H1 (cell line): ENCODE measurements at regions not wholly inside any gene's neighbourhood (a gene's known extent, or its start where the extent isn't known, plus 50 kb on each side); places are given as distances from the start of the nearest gene placed in this dataset.

ENCODE experiments used
- CTCF ChIA-PET: fragments of 300-600 bp; sonication (Branson Sonifier 250); formaldehyde crosslinking; loops from one replicate; lab custom pipeline; 2021; ENCODE audit not compliant: partially characterized antibody; lab: Charles Lee
- POLR2A ChIA-PET: fragments of 300-600 bp; sonication (Branson Sonifier 250); formaldehyde crosslinking; loops from one replicate; lab custom pipeline; 2021; ENCODE audit warnings: inconsistent platforms; ENCODE audit not compliant: partially characterized antibody; lab: Charles Lee
- DNase-seq, 2 experiments: peaks; one replicate each; pipeline versions ENCODE4 v3.0.0 to v3.0.0-alpha.2; 2010 to 2022; ENCODE audit warnings: low spot score in 2 of 2, low read depth in 1 of 2, mixed read lengths in 1 of 2
- FAIRE-seq: peaks from 2 replicates; lab custom pipeline; 2011; peaks lifted over from hg19 to GRCh38; lab: Jason Lieb, UNC
- H2AFZ ChIP-seq: 2 replicates; pipeline ENCODE4 v1.8.1; 2012; ENCODE audit warnings: low read length, inconsistent platforms
- H2AK5ac ChIP-seq: 2 replicates; pipeline ENCODE4 v1.6.1; 2013; ENCODE audit warnings: low read depth, low read length
- H2BK120ac ChIP-seq: replicated peaks from 2 replicates; pipeline ENCODE3; 2013; ENCODE audit warnings: low read depth, low read length, inconsistent platforms
- H2BK12ac ChIP-seq: 2 replicates; pipeline ENCODE4 v1.6.1; 2013; ENCODE audit warnings: low read depth, low read length
- H2BK15ac ChIP-seq: 2 replicates; pipeline ENCODE4 v1.6.1; 2013; ENCODE audit warnings: low read length
- H2BK20ac ChIP-seq: 2 replicates; pipeline ENCODE4 v1.6.1; 2013; ENCODE audit warnings: low read length
- H2BK5ac ChIP-seq: 2 replicates; pipeline ENCODE4 v1.6.1; 2013; ENCODE audit warnings: low read depth, low read length
- H3K14ac ChIP-seq: 2 replicates; pipeline ENCODE4 v1.6.1; 2013; ENCODE audit warnings: inconsistent platforms; ENCODE audit not compliant: insufficient read length
- H3K18ac ChIP-seq: 2 replicates; pipeline ENCODE4 v1.6.1; 2013; ENCODE audit warnings: low read length; ENCODE audit errors: extremely low read depth
- H3K23ac ChIP-seq: 2 replicates; pipeline ENCODE4 v1.6.1; 2013; ENCODE audit warnings: inconsistent platforms; ENCODE audit not compliant: insufficient read length
- H3K23me2 ChIP-seq: 2 replicates; pipeline ENCODE4 v1.6.1; 2013; ENCODE audit warnings: low read depth, low read length
- H3K27ac ChIP-seq: 2 replicates; pipeline ENCODE4 v1.6.1; 2011; ENCODE audit warnings: low read depth, low read length, inconsistent platforms
- H3K27me3 ChIP-seq, 4 experiments: replicated peaks in 1 of 4; 1 replicate in 1 of 4; 2 replicates in 3 of 4; pipeline versions ENCODE4 v1.6.1 to v1.8.1; 2011 to 2013; ENCODE audit warnings: low read length in 3 of 4, mild to moderate bottlenecking in 3 of 4, inconsistent platforms in 2 of 4, mixed read lengths in 2 of 4, moderate library complexity in 1 of 4; ENCODE audit not compliant: control insufficient read depth in 3 of 4, insufficient read depth in 3 of 4; ENCODE audit errors: extremely low read depth in 1 of 4
- H3K36me3 ChIP-seq, 4 experiments: 2 replicates each; pipeline versions ENCODE4 v1.6.1 to v1.8.1; 2011 to 2013; ENCODE audit warnings: mild to moderate bottlenecking in 4 of 4, low read length in 3 of 4, moderate library complexity in 2 of 4, control low read depth in 1 of 4, inconsistent platforms in 1 of 4; ENCODE audit not compliant: insufficient read depth in 4 of 4, control insufficient read depth in 2 of 4
- H3K4ac ChIP-seq: replicated peaks from 2 replicates; pipeline ENCODE3; 2013; ENCODE audit warnings: low read length, low read depth, mixed read lengths, inconsistent platforms; ENCODE audit not compliant: insufficient read length
- H3K4me1 ChIP-seq, 4 experiments: replicated peaks in 1 of 4; 1 replicate in 1 of 4; 2 replicates in 3 of 4; pipeline versions ENCODE4 v1.6.1 to v1.8.1; 2011 to 2013; ENCODE audit warnings: low read length in 3 of 4, inconsistent platforms in 2 of 4, mixed read lengths in 1 of 4; ENCODE audit not compliant: insufficient read depth in 4 of 4, control insufficient read depth in 3 of 4
- H3K4me2 ChIP-seq, 2 experiments: 2 replicates each; pipeline versions ENCODE4 v1.6.1 to v1.8.1; 2011 to 2013; ENCODE audit warnings: low read depth in 2 of 2, low read length in 2 of 2, control low read depth in 1 of 2, inconsistent platforms in 1 of 2, mild to moderate bottlenecking in 1 of 2; ENCODE audit not compliant: insufficient read depth in 1 of 2
- H3K4me3 ChIP-seq, 4 experiments: fragments of 200-600, 300-600 bp in 1 of 4; sonication (generic), shearing (Covaris generic), sonication (Bioruptor Twin) in 1 of 4; 2 replicates each; pipeline versions ENCODE4 v1.5.1 to v1.8.1; 2011 to 2016; ENCODE audit warnings: low read length in 4 of 4, low read depth in 3 of 4, control low read depth in 2 of 4, inconsistent platforms in 2 of 4, mild to moderate bottlenecking in 2 of 4, mixed read lengths in 1 of 4, moderate library complexity in 1 of 4; ENCODE audit not compliant: insufficient read depth in 2 of 4; ENCODE audit errors: extremely low read depth in 1 of 4
- H3K56ac ChIP-seq: replicated peaks from 2 replicates; pipeline ENCODE3; 2013; ENCODE audit warnings: low read depth, mild to moderate bottlenecking, mixed read lengths, low read length, inconsistent platforms; ENCODE audit not compliant: insufficient read length
- H3K79me1 ChIP-seq: 2 replicates; pipeline ENCODE4 v1.6.1; 2013; ENCODE audit warnings: low read depth, low read length, control low read depth
- H3K79me2 ChIP-seq, 2 experiments: 2 replicates each; pipeline versions ENCODE4 v1.6.1 to v1.8.1; 2012 to 2013; ENCODE audit warnings: low read length in 2 of 2, mild to moderate bottlenecking in 2 of 2, inconsistent platforms in 1 of 2; ENCODE audit not compliant: insufficient read depth in 2 of 2, control insufficient read depth in 1 of 2
- H3K9ac ChIP-seq, 4 experiments: replicated peaks in 1 of 4; 1 replicate in 1 of 4; 2 replicates in 3 of 4; pipeline versions ENCODE4 v1.6.1 to v1.8.1; 2011 to 2013; ENCODE audit warnings: low read depth in 3 of 4, low read length in 3 of 4, control low read depth in 2 of 4, mild to moderate bottlenecking in 2 of 4, moderate library complexity in 2 of 4, inconsistent platforms in 1 of 4; ENCODE audit errors: extremely low read depth in 1 of 4
- H3K9me3 ChIP-seq, 2 experiments: 2 replicates each; pipeline versions ENCODE4 v1.6.1 to v1.8.1; 2012 to 2013; ENCODE audit warnings: mild to moderate bottlenecking in 2 of 2, moderate library complexity in 2 of 2, control low read depth in 1 of 2, inconsistent platforms in 1 of 2, low read depth in 1 of 2, low read length in 1 of 2, mixed read lengths in 1 of 2; ENCODE audit not compliant: insufficient read depth in 2 of 2
- H4K20me1 ChIP-seq, 2 experiments: replicated peaks in 1 of 2; 2 replicates each; pipeline versions ENCODE3 to v1.8.1; 2011 to 2013; ENCODE audit warnings: inconsistent platforms in 2 of 2, low read length in 2 of 2, mild to moderate bottlenecking in 1 of 2; ENCODE audit not compliant: insufficient read depth in 2 of 2, control insufficient read depth in 1 of 2
- H4K5ac ChIP-seq: 2 replicates; pipeline ENCODE4 v1.6.1; 2013; ENCODE audit warnings: low read length, low read depth, mixed read lengths, inconsistent platforms; ENCODE audit not compliant: insufficient read length
- H4K8ac ChIP-seq: 2 replicates; pipeline ENCODE4 v1.8.0; 2013; ENCODE audit warnings: mild to moderate bottlenecking, moderate library complexity, low read length, inconsistent platforms; ENCODE audit not compliant: insufficient read depth; ENCODE audit errors: extremely low read depth
- H4K91ac ChIP-seq: replicated peaks from 2 replicates; pipeline ENCODE3; 2013; ENCODE audit warnings: low read length, mixed read lengths, inconsistent platforms; ENCODE audit not compliant: insufficient read length
- BRCA1 ChIP-seq: IDR thresholded peaks from 2 replicates; pipeline ENCODE4 v1.6.1; 2012; ENCODE audit warnings: low read depth, low read length, improper control_type of control experiment
- CBX5 ChIP-seq: fragments of 300-800, 300-1000 bp; sonication (generic); IDR thresholded peaks from 2 replicates; pipeline ENCODE4 v1.7.1; 2016; ENCODE audit warnings: antibody characterized with exemption, low read length, low read depth
- CTBP2 ChIP-seq: IDR thresholded peaks from 2 replicates; pipeline ENCODE4 v1.7.0; 2011; ENCODE audit warnings: borderline replicate concordance, mild to moderate bottlenecking, moderate library complexity, mixed read lengths, low read length; ENCODE audit not compliant: insufficient read depth, insufficient read length
- GABPA ChIP-seq: IDR thresholded peaks from 2 replicates; pipeline ENCODE4 v1.6.1; 2011; ENCODE audit warnings: mild to moderate bottlenecking, low read length, moderate library complexity, borderline replicate concordance; ENCODE audit not compliant: insufficient read depth
- MAFK ChIP-seq: IDR thresholded peaks from 2 replicates; pipeline ENCODE4 v1.6.1; 2012; ENCODE audit warnings: low read depth, mild to moderate bottlenecking, improper control_type of control experiment, low read length
- RNF2 ChIP-seq: fragments of 200-900, 300-1000 bp; sonication (generic); IDR thresholded peaks from 2 replicates; pipeline ENCODE4 v1.7.1; 2016; ENCODE audit warnings: borderline replicate concordance, low read depth, mild to moderate bottlenecking, antibody characterized with exemption, low read length; ENCODE audit not compliant: poor library complexity, severe bottlenecking; ENCODE audit errors: missing control alignments
- SIRT6 ChIP-seq: IDR thresholded peaks from one replicate; pipeline ENCODE4 v1.7.1; 2012; ENCODE audit warnings: low read length, inconsistent platforms
- TEAD4 ChIP-seq: IDR thresholded peaks from 2 replicates; pipeline ENCODE4 v1.6.1; 2012; ENCODE audit warnings: low read depth, low read length, inconsistent platforms, mixed read lengths
- WGBS, 2 experiments: shearing (Covaris generic) in 1 of 2; methylation state at CpG; one replicate each; pipeline versions ENCODE4 v1.1.6 to v1.1.7; 2013 to 2015; ENCODE audit warnings: low lambda C conversion rate in 2 of 2, mixed read lengths in 2 of 2, inconsistent platforms in 1 of 2, low coverage in 1 of 2, missing lambda C conversion rate in 1 of 2; ENCODE audit not compliant: insufficient replicate concordance in 2 of 2, insufficient coverage in 1 of 2, insufficient read length in 1 of 2; ENCODE audit errors: extremely low coverage in 1 of 2, missing lambda C conversion rate in 1 of 2; 5-methylcytosine and 5-hydroxymethylcytosine counted together

- no peak overlapping the region for H2BK12ac ChIP-seq
- H2BK5ac ChIP-seq, result no peak overlapping the region
- H3K23ac ChIP-seq, result no peak overlapping the region
- H3K4me1 ChIP-seq, result no peaks in the 10 kb centered on the region
- no peaks in the 10 kb centered on the region for H3K79me1 ChIP-seq
- H3K56ac ChIP-seq, result no peak overlapping the region
- no peak overlapping the region for H2AK5ac ChIP-seq
- no peak overlapping the region for H4K8ac ChIP-seq
- no peak for FAIRE-seq
- no peak overlapping the region for H3K4ac ChIP-seq
- no peak for TF ChIP-seq BRCA1
- no peak for TF ChIP-seq TEAD4
- no peak for TF ChIP-seq MAFK
- TF ChIP-seq GABPA, result no peak
- TF ChIP-seq CTBP2, result no peak
- TF ChIP-seq CBX5, result no peak
- TF ChIP-seq RNF2, result no peak
- no peak for TF ChIP-seq SIRT6
- no peaks in the 10 kb centered on the region for H4K20me1 ChIP-seq
- H2BK120ac ChIP-seq, result no peak overlapping the region
- no peak overlapping the region for H3K4me2 ChIP-seq
- no peak overlapping the region for H3K27ac ChIP-seq
- no peak for DNase-seq
- no peak overlapping the region for H3K4me3 ChIP-seq
- WGBS, 2 experiments, result 86% methylated on average over 1 of the region's 1 CpG; no CpG with 5 or more reads in 1 of the 2 experiments
- H3K14ac ChIP-seq, result no peak overlapping the region
- H2BK15ac ChIP-seq, result no peak overlapping the region
- POLR2A ChIA-PET, result no interaction called here
- no peak overlapping the region for H3K18ac ChIP-seq
- H3K9me3 ChIP-seq, result no peaks in the 10 kb centered on the region
- no peaks in the 10 kb centered on the region for H3K36me3 ChIP-seq
- H3K23me2 ChIP-seq, result no peaks in the 10 kb centered on the region
- no peaks in the 10 kb centered on the region for H3K79me2 ChIP-seq
- no peak overlapping the region for H2AFZ ChIP-seq
- CTCF ChIA-PET, result interaction anchor here (0.9 kb wide), 2 partner anchors 30 to 262 kb away, joined by 3 to 5 read pairs; no protein-coding TSS in a partner anchor
- no peaks in the 10 kb centered on the region for H3K27me3 ChIP-seq
- H4K91ac ChIP-seq, result no peak overlapping the region
- no peak overlapping the region for H4K5ac ChIP-seq
- no peak overlapping the region for H3K9ac ChIP-seq
- no peak overlapping the region for H2BK20ac ChIP-seq
These were observed 441.8 kb downstream of the SETBP1 start for GRCh38 chr18:45122506-45122905.
